Esophagus muscularis mucosa (tissue), 4 donors: ENCODE measurements at regions not wholly inside any gene's neighbourhood (a gene's known extent, or its start where the extent isn't known, plus 50 kb on each side); places are given as distances from the start of the nearest gene placed in this dataset.

Experiments
- DNase-seq: peaks from one replicate; pipeline ENCODE4 v3.0.0-alpha.2; 2017; ENCODE audit errors: extremely low spot score
- H3K27ac ChIP-seq, 4 donors: fragments of 200-600 bp; sonication (generic); replicated peaks in 1 of 4; 1 replicate in 3 of 4; 2 replicates in 1 of 4; pipeline ENCODE4 v1.5.1; 2016 to 2019; ENCODE audit warnings: mild to moderate bottlenecking in 1 of 4
- H3K27me3 ChIP-seq, 4 donors: fragments of 200-600 bp; sonication (generic); one replicate each; pipeline versions ENCODE4 v1.5.1 to v1.6.0; 2016 to 2019
- H3K36me3 ChIP-seq, 4 donors: fragments of 200-600 bp; sonication (generic); one replicate each; pipeline ENCODE4 v1.5.1; 2016 to 2019
- H3K4me1 ChIP-seq, 4 donors: fragments of 200-600 bp; sonication (generic); one replicate each; pipeline ENCODE4 v1.5.1; 2016 to 2019
- H3K4me3 ChIP-seq, 4 donors: fragments of 200-600 bp; sonication (generic); 1 replicate in 2 of 4; 2 replicates in 2 of 4; pipeline ENCODE4 v1.5.1; 2016 to 2019; ENCODE audit warnings: mild to moderate bottlenecking in 4 of 4, moderate library complexity in 1 of 4
- H3K9me3 ChIP-seq, 4 donors: fragments of 200-600 bp; sonication (generic); 1 replicate in 3 of 4; 2 replicates in 1 of 4; pipeline ENCODE4 v1.5.1; 2016 to 2019
- EP300 ChIP-seq: sonication (generic); formaldehyde crosslinking; IDR thresholded peaks from one replicate; pipeline ENCODE4 v1.6.1; 2017; ENCODE audit warnings: antibody characterized with exemption
- POLR2A ChIP-seq: fragments of 450-650 bp; IDR thresholded peaks from one replicate; pipeline ENCODE4 v1.6.1; 2017; ENCODE audit warnings: antibody characterized with exemption, moderate library complexity, mild to moderate bottlenecking, low read depth
- POLR2AphosphoS5 ChIP-seq, 2 donors: sonication (generic); formaldehyde crosslinking; IDR thresholded peaks; one replicate each; pipeline ENCODE4 v1.6.1; 2017; ENCODE audit warnings: antibody characterized with exemption in 2 of 2
- WGBS: methylation state at CpG from one replicate; pipeline ENCODE4 v1.1.5; 2018; 5-methylcytosine and 5-hydroxymethylcytosine counted together
- intact Hi-C: fragments of 100-400 bp; cut with DNase I; formaldehyde crosslinking; loops from one replicate; pipeline ENCODE4 v1.15.1; 2023
- TF ChIP-seq, protein P1 (sequence below), 3 experiments: fragments of 200-600 bp in 2 of 3; fragments of 450-650 bp in 1 of 3; sonication (generic) in 2 of 3; IDR thresholded peaks; one replicate each; pipeline ENCODE4 v1.5.1; 2017 to 2019; ENCODE audit warnings: antibody characterized with exemption in 3 of 3, mild to moderate bottlenecking in 2 of 3, moderate library complexity in 1 of 3

DNA sequence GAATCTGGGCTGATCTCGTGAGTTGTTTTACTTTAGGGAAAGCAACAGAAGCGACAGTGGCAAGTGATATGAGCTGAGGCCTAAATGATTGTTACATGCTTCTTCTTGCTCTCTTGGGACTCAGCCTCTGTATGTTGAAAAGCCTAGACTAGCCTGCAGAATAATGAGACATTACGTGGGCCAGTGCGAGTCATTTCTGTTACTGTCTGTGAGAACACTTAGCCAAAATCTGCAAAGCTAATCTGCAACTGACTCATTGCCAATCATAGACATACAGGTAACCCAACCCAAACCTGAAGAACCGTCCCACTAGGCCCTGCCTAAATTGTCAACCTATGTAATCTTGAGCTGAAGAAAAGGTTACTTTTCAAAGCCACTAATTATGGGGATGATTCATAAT, 77.4 kb upstream of the F13A1 start:
- intact Hi-C loops, result no loop called here

DNA sequence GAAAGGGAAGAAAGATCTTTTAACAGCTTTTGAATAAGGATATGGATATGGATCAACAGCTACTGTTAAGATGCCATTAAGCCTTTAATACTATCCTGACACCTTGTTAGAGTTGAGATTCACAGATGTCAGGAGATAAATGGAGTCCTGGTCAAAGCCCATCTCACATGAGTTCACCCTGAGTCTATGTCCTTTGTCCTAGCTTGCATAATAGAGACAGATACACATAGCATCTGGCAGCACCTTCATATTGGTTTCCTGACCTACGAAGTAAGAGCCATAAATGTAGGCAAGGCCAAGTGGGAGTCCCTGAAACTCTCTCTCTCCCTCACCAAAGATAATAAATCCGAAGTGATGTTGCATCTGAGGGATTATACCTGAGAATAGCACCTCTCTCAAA, 79.1 kb upstream of the F13A1 start:
- H3K36me3 ChIP-seq, result no peaks in the 10 kb centered on the region
- H3K4me1 ChIP-seq, result no peaks in the 10 kb centered on the region
- WGBS, result 76% methylated on average over 2 of the region's 2 CpGs
- no peak for DNase-seq
- no peak overlapping the region for H3K27ac ChIP-seq
- H3K9me3 ChIP-seq, result no peaks in the 10 kb centered on the region
- TF ChIP-seq, protein P1, sequence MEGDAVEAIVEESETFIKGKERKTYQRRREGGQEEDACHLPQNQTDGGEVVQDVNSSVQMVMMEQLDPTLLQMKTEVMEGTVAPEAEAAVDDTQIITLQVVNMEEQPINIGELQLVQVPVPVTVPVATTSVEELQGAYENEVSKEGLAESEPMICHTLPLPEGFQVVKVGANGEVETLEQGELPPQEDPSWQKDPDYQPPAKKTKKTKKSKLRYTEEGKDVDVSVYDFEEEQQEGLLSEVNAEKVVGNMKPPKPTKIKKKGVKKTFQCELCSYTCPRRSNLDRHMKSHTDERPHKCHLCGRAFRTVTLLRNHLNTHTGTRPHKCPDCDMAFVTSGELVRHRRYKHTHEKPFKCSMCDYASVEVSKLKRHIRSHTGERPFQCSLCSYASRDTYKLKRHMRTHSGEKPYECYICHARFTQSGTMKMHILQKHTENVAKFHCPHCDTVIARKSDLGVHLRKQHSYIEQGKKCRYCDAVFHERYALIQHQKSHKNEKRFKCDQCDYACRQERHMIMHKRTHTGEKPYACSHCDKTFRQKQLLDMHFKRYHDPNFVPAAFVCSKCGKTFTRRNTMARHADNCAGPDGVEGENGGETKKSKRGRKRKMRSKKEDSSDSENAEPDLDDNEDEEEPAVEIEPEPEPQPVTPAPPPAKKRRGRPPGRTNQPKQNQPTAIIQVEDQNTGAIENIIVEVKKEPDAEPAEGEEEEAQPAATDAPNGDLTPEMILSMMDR (IDR thresholded peaks at IDR 0.05), result no peak
- TF ChIP-seq POLR2AphosphoS5 (IDR thresholded peaks at IDR 0.05) (no peak), POLR2A (no peak), EP300 (no peak)
- intact Hi-C loops, result no loop called here
- H3K4me3 ChIP-seq, result no peak overlapping the region
- no peaks in the 10 kb centered on the region for H3K27me3 ChIP-seq

More for the DNA sequence above, 77.4 kb upstream of the F13A1 start:
- TF ChIP-seq EP300, result no peak
- TF ChIP-seq, protein P1 (IDR thresholded peaks at IDR 0.05), result no peak
- no peak for TF ChIP-seq POLR2A
- TF ChIP-seq POLR2AphosphoS5 (IDR thresholded peaks at IDR 0.05), result no peak
- no peaks in the 10 kb centered on the region for H3K36me3 ChIP-seq
- no peak for DNase-seq
- H3K4me3 ChIP-seq, result no peak overlapping the region
- H3K9me3 ChIP-seq, result no peaks in the 10 kb centered on the region
- H3K27me3 ChIP-seq, result no peaks in the 10 kb centered on the region
- WGBS, result 80% methylated on average over 5 of the region's 5 CpGs
- H3K4me1 ChIP-seq, result no peaks in the 10 kb centered on the region
- H3K27ac ChIP-seq, result no peak overlapping the region

DNA sequence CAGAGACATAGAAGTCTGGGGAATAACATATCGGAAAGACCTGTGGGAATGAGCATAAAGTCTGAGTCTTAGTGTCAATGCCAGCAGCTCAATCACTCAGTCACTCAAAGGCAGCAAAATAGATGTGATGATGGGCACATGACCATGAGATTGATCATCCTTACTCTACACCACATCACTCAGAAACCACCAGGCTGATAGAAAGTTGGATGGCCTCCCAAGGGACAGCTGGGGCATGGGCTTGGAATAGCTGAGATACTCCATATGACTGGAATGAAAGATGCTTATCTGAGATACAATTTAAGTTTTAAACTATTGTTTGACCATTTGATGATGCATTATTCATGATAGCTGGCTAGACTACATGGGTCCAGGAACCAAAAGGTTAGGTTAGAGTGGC, 80.9 kb upstream of the F13A1 start:
- H3K27me3 ChIP-seq, result no peaks in the 10 kb centered on the region
- intact Hi-C loops, result no loop called here
- TF ChIP-seq POLR2AphosphoS5 (IDR thresholded peaks at IDR 0.05) (no peak), EP300 (no peak), POLR2A (no peak)
- TF ChIP-seq, protein P1 (IDR thresholded peaks at IDR 0.05), result no peak

DNA sequence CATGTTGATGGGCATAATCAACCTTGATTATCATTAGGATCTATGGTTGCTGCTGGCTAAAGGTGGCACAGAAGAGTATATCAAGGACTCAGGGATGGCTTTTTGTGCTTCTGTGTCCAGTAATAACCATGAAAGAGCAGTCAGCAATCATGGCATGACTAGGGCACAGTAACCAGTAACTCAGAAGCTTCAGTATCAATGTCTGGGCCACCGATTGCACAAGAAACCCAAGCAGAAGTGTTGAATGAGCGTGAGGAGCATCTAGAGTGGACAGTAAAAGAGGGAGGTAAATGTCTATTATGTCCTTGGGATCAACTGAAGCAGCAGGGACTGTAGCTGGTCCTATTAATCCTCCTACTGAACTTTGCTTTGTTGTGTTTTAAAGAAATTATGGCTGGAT, 81.5 kb upstream of the F13A1 start:
- WGBS, result 80% methylated on average over 2 of the region's 2 CpGs
- intact Hi-C loops, result no loop called here
- TF ChIP-seq POLR2A, result no peak
- TF ChIP-seq, protein P1 (IDR thresholded peaks at IDR 0.05), result no peak
- no peak for TF ChIP-seq EP300
- no peak for TF ChIP-seq POLR2AphosphoS5 (IDR thresholded peaks at IDR 0.05)
- no peaks in the 10 kb centered on the region for H3K27me3 ChIP-seq
- no peak overlapping the region for H3K27ac ChIP-seq
- H3K4me3 ChIP-seq, result no peak overlapping the region
- H3K4me1 ChIP-seq, result no peaks in the 10 kb centered on the region
- H3K36me3 ChIP-seq, result no peaks in the 10 kb centered on the region
- no peaks in the 10 kb centered on the region for H3K9me3 ChIP-seq
- DNase-seq, result no peak

More for the DNA sequence above, 80.9 kb upstream of the F13A1 start:
- no peak for DNase-seq
- Histone ChIP-seq H3K9me3 (no peaks in the 10 kb centered on the region), H3K27ac (no peak overlapping the region), H3K4me1 (no peaks in the 10 kb centered on the region), H3K36me3 (no peaks in the 10 kb centered on the region), H3K4me3 (no peak overlapping the region)
- 85% methylated on average over 1 of the region's 1 CpG for WGBS

DNA sequence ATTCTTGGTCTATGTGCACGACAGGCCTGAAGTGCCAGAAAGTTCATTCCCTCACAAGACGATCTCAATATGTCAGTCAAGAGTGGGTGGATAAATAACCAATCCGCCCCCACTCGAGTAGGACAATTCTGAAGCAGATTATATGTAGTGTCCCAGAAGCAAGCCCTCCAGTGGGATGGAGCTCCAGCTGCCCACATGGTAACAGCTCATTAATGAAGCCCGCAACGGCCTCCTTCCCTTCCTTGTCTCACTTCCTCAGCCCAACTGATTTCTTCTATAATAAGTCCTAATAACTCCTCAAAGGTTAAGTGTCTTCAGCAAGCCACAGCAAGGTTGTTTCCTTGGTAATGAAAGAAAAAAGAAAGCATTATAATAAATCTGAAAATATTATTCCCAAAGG, 82.1 kb upstream of the F13A1 start:
- no peaks in the 10 kb centered on the region for H3K27me3 ChIP-seq
- H3K4me1 ChIP-seq, result no peaks in the 10 kb centered on the region
- 64% methylated on average over 6 of the region's 6 CpGs for WGBS
- H3K9me3 ChIP-seq, result no peaks in the 10 kb centered on the region
- no peaks in the 10 kb centered on the region for H3K36me3 ChIP-seq
- no peak for TF ChIP-seq POLR2A
- no peak for TF ChIP-seq EP300
- TF ChIP-seq, protein P1 (IDR thresholded peaks at IDR 0.05), result no peak
- TF ChIP-seq POLR2AphosphoS5 (IDR thresholded peaks at IDR 0.05), result no peak
- intact Hi-C loops, result no loop called here
- no peak overlapping the region for H3K4me3 ChIP-seq
- DNase-seq, result no peak
- H3K27ac ChIP-seq, result no peak overlapping the region
